Adrenal gland (tissue), 9 donors: ENCODE measurements at regions not wholly inside any gene's neighbourhood (a gene's known extent, or its start where the extent isn't known, plus 50 kb on each side); places are given as distances from the start of the nearest gene placed in this dataset.

Experiments used
- DNase-seq, 7 donors: peaks; one replicate each; pipeline ENCODE4 v3.0.0-alpha.2; 2019 to 2020
- H3K27ac ChIP-seq, 5 donors: fragments of 200-600 bp; sonication (generic) in 4 of 5; 1 replicate in 3 of 5; 2 replicates in 2 of 5; pipeline versions ENCODE4 v1.5.1 to v1.8.0; 2016 to 2020; ENCODE audit warnings: mild to moderate bottlenecking in 1 of 5
- H3K27me3 ChIP-seq: fragments of 200-600 bp; 2 replicates; pipeline ENCODE4 v1.8.0; 2021
- H3K36me3 ChIP-seq, 2 donors: fragments of 200-600 bp; replicated peaks in 1 of 2; 1 replicate in 1 of 2; 2 replicates in 1 of 2; pipeline versions ENCODE4 v1.5.1 to v1.8.0; 2018 to 2022
- H3K4me1 ChIP-seq, 2 donors: fragments of 200-600 bp; replicated peaks in 1 of 2; 1 replicate in 1 of 2; 2 replicates in 1 of 2; pipeline versions ENCODE4 v1.5.1 to v1.8.0; 2018 to 2021
- H3K4me3 ChIP-seq, 4 donors: fragments of 200-600 bp; sonication (generic) in 3 of 4; one replicate each; pipeline ENCODE4 v1.5.1; 2016 to 2018
- H3K9me3 ChIP-seq, 3 donors: fragments of 200-600 bp; sonication (generic) in 1 of 3; replicated peaks in 1 of 3; 1 replicate in 2 of 3; 2 replicates in 1 of 3; pipeline versions ENCODE4 v1.5.1 to v1.8.0; 2016 to 2021
- POLR2A ChIP-seq, 2 donors: fragments of 450-650 bp; IDR thresholded peaks; one replicate each; pipeline ENCODE4 v1.6.1; 2017; ENCODE audit warnings: antibody characterized with exemption in 2 of 2, mild to moderate bottlenecking in 2 of 2, moderate library complexity in 1 of 2
- WGBS, 4 donors: extraction: QIAGEN DNeasy Blood & Tissue Kit in 2 of 4; methylation state at CpG; one replicate each; pipeline versions ENCODE4 v1.1.5 to v1.1.7; 2013 to 2017; 5-methylcytosine and 5-hydroxymethylcytosine counted together
- intact Hi-C, 2 donors: fragments of 100-400 bp; cut with DNase I; formaldehyde crosslinking; loops; one replicate each; pipeline versions ENCODE4 v1.14.1 to v1.15.0; 2022 to 2023
- TF ChIP-seq, protein P1 (sequence below), 6 experiments: fragments of 450-650 bp in 4 of 6; fragments of 200-600 bp in 2 of 6; sonication (generic) in 1 of 6; IDR thresholded peaks; 1 replicate in 5 of 6; 2 replicates in 1 of 6; pipeline versions ENCODE4 v1.5.1 to v1.8.0; 2016 to 2021; ENCODE audit warnings: antibody characterized with exemption in 6 of 6, mild to moderate bottlenecking in 2 of 6, moderate library complexity in 1 of 6
- donor health status: healthy with polysubstance abuse.
- donor health status: Bipolar disorder and iron deficiency.
- donor health status: DM: yes; HTN: yes; CAD: no.
- donor health status: DM: no; HTN: no; CAD: no.
- donor health status: DM: no; HTN: no; CAD: no.

GRCh38 chr4:96264941-96265463 is 425.1 kb downstream of the PDHA2 start:
- WGBS, 4 donors = 82 to 97% (median 89%) methylated on average over 2 of the region's 2 CpGs

DNA sequence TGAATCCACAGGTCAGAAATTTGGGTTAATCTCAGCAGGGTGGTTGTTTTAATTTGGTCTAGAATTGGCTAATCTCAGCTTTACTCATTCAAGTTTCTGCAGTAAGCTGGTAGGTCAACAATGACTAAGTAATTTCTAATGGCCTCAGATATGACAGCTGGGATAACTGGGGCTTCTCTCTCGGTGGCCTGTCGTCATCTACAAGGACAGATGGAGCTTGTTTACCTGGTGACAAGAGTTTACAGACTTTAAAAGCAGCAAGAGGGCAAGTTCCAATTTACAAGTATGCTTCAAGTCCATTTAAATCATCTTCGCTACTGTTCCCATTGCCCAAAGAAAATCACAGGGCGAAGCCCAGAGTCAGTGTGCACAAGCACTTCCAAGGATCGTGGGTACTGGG is 453.9 kb downstream of the PDHA2 start:
- no peak for TF ChIP-seq POLR2A (IDR thresholded peaks at IDR 0.05)
- TF ChIP-seq, protein P1, sequence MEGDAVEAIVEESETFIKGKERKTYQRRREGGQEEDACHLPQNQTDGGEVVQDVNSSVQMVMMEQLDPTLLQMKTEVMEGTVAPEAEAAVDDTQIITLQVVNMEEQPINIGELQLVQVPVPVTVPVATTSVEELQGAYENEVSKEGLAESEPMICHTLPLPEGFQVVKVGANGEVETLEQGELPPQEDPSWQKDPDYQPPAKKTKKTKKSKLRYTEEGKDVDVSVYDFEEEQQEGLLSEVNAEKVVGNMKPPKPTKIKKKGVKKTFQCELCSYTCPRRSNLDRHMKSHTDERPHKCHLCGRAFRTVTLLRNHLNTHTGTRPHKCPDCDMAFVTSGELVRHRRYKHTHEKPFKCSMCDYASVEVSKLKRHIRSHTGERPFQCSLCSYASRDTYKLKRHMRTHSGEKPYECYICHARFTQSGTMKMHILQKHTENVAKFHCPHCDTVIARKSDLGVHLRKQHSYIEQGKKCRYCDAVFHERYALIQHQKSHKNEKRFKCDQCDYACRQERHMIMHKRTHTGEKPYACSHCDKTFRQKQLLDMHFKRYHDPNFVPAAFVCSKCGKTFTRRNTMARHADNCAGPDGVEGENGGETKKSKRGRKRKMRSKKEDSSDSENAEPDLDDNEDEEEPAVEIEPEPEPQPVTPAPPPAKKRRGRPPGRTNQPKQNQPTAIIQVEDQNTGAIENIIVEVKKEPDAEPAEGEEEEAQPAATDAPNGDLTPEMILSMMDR (IDR thresholded peaks at IDR 0.05) = no peak

More at GRCh38 chr4:96264941-96265463, 425.1 kb downstream of the PDHA2 start:
- DNase-seq = no peak
- intact Hi-C loops = no loop called here
- no peaks in the 10 kb centered on the region for H3K9me3 ChIP-seq
- no peak overlapping the region for H3K27ac ChIP-seq
- no peak for TF ChIP-seq POLR2A (IDR thresholded peaks at IDR 0.05)
- TF ChIP-seq, protein P1 (IDR thresholded peaks at IDR 0.05) = no peak
- no peaks in the 10 kb centered on the region for H3K36me3 ChIP-seq
- no peaks in the 10 kb centered on the region for H3K27me3 ChIP-seq
- no peaks in the 10 kb centered on the region for H3K4me1 ChIP-seq
- H3K4me3 ChIP-seq = no peak overlapping the region

GRCh38 chr4:96295143-96295741 is 455.3 kb downstream of the PDHA2 start:
- DNase-seq = no peak
- TF ChIP-seq POLR2A (IDR thresholded peaks at IDR 0.05) = no peak
- TF ChIP-seq, protein P1 (IDR thresholded peaks at IDR 0.05) = no peak
- intact Hi-C loops = no loop called here
- H3K27ac ChIP-seq = no peak overlapping the region
- H3K27me3 ChIP-seq = no peaks in the 10 kb centered on the region
- H3K36me3 ChIP-seq = no peaks in the 10 kb centered on the region
- no peaks in the 10 kb centered on the region for H3K9me3 ChIP-seq
- WGBS, 4 donors = 69 to 74% (median 72%) methylated on average over 4 of the region's 4 CpGs
- H3K4me3 ChIP-seq = no peak overlapping the region
- no peaks in the 10 kb centered on the region for H3K4me1 ChIP-seq

More for the DNA sequence above, 453.9 kb downstream of the PDHA2 start:
- H3K27me3 ChIP-seq = no peaks in the 10 kb centered on the region
- no peak for DNase-seq
- no peak overlapping the region for H3K4me3 ChIP-seq
- intact Hi-C loops = no loop called here
- no peaks in the 10 kb centered on the region for H3K4me1 ChIP-seq
- H3K36me3 ChIP-seq = no peaks in the 10 kb centered on the region
- no peak overlapping the region for H3K27ac ChIP-seq
- 65 to 93% (median 70%) methylated on average over 5 of the region's 5 CpGs for WGBS, 4 donors
- H3K9me3 ChIP-seq = no peaks in the 10 kb centered on the region

DNA sequence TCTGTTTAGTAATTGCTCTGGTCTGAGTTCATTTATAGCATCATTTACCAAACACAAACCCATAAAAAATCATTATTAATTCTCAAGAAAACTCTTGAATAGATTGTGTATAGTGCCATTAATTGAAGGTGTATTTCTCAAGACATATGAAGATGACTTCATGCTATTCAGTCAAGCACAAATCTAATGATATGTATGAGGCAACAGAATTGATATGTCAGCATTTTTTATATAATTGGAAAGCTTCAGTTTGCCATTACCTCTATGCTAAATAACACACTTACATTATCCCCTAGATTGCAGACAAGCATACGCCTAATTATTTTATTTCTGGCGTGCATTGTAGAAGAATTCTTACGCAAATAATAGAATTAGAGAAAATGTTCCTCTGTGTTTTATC is 461.8 kb downstream of the PDHA2 start:
- TF ChIP-seq, protein P1 (IDR thresholded peaks at IDR 0.05) = no peak
- TF ChIP-seq POLR2A (IDR thresholded peaks at IDR 0.05) = no peak

More for the DNA sequence above, 461.8 kb downstream of the PDHA2 start:
- no peak overlapping the region for H3K4me3 ChIP-seq
- intact Hi-C loops = no loop called here
- DNase-seq = no peak
- peaks cover 0 to 8% of the 10 kb centered on the region in 2 donors for H3K4me1 ChIP-seq
- no peak overlapping the region for H3K27ac ChIP-seq
- H3K27me3 ChIP-seq = no peaks in the 10 kb centered on the region
- no peaks in the 10 kb centered on the region for H3K36me3 ChIP-seq
- WGBS, 4 donors = 78 to 93% (median 87%) methylated on average over 3 of the region's 3 CpGs
- no peaks in the 10 kb centered on the region for H3K9me3 ChIP-seq
